Body of pancreas (tissue), 4 donors: ENCODE measurements at regions not wholly inside any gene's neighbourhood (a gene's known extent, or its start where the extent isn't known, plus 50 kb on each side); places are given as distances from the start of the nearest gene placed in this dataset.

Experiments
- ATAC-seq: fragments of 150-250 bp; one replicate; pipeline ENCODE4 v1.9.1; 2016
- DNase-seq, 4 donors: peaks; one replicate each; pipeline ENCODE4 v3.0.0-alpha.2; 2019
- H3K27ac ChIP-seq, 4 donors: fragments of 200-600 bp; sonication (generic); 1 replicate in 3 of 4; 2 replicates in 1 of 4; pipeline versions ENCODE4 v1.5.1 to v1.6.1; 2016 to 2019; ENCODE audit warnings: mild to moderate bottlenecking in 1 of 4, mixed read lengths in 1 of 4, moderate library complexity in 1 of 4
- H3K27me3 ChIP-seq, 2 donors: fragments of 200-600 bp; sonication (generic); one replicate each; pipeline ENCODE4 v1.6.0; 2016; ENCODE audit warnings: mild to moderate bottlenecking in 1 of 2
- H3K36me3 ChIP-seq, 2 donors: fragments of 200-600 bp; sonication (generic); replicated peaks in 1 of 2; 2 replicates each; pipeline ENCODE4 v1.5.1; 2016; ENCODE audit warnings: low read depth in 2 of 2; ENCODE audit not compliant: insufficient read depth in 1 of 2
- H3K4me1 ChIP-seq: fragments of 200-600 bp; sonication (generic); one replicate; pipeline ENCODE4 v1.6.0; 2016
- H3K4me3 ChIP-seq, 2 donors: fragments of 200-600 bp; sonication (generic); 1 replicate in 1 of 2; 2 replicates in 1 of 2; pipeline ENCODE4 v1.5.1; 2016 to 2019
- H3K9me3 ChIP-seq, 3 donors: fragments of 200-600 bp; sonication (generic); 1 replicate in 2 of 3; 2 replicates in 1 of 3; pipeline ENCODE4 v1.5.1; 2016
- POLR2A ChIP-seq, 3 donors: fragments of 450-650 bp; IDR thresholded peaks; one replicate each; pipeline ENCODE4 v1.6.1; 2016; ENCODE audit warnings: antibody characterized with exemption in 3 of 3, mild to moderate bottlenecking in 2 of 3
- WGBS, 2 donors: methylation state at CpG; one replicate each; pipeline ENCODE4 v1.1.5; 2017; 5-methylcytosine and 5-hydroxymethylcytosine counted together
- intact Hi-C: fragments of 100-400 bp; cut with DNase I; formaldehyde crosslinking; loops from one replicate; pipeline ENCODE4 v1.15.1; 2023
- TF ChIP-seq, protein P1 (sequence below), 7 experiments: fragments of 450-650 bp in 4 of 7; fragments of 200-600 bp in 3 of 7; sonication (generic) in 3 of 7; IDR thresholded peaks; one replicate each; pipeline ENCODE4 v1.5.1; 2016 to 2019; ENCODE audit warnings: antibody characterized with exemption in 7 of 7

DNA sequence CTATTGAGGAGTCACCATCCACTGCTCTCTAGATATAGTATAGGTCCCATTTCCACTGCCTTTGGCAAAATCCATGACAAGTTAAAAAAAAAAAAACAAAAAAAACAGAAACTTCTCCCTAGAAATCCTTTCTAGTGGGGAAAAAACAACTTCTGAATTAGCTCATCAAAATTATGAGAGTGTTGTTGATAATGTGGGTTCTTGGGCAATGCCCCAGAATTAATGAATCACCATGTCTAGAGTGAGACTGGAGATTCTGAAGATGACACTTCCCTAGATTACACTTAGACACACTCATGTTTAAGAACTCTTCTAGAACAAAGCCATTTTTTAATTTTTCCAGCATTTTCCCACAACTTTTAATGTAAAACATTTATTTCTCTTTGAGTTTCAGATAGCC, 728.0 kb upstream of the C9orf72 start:
- TF ChIP-seq POLR2A (IDR thresholded peaks at IDR 0.05), result no peak
- TF ChIP-seq, protein P1, sequence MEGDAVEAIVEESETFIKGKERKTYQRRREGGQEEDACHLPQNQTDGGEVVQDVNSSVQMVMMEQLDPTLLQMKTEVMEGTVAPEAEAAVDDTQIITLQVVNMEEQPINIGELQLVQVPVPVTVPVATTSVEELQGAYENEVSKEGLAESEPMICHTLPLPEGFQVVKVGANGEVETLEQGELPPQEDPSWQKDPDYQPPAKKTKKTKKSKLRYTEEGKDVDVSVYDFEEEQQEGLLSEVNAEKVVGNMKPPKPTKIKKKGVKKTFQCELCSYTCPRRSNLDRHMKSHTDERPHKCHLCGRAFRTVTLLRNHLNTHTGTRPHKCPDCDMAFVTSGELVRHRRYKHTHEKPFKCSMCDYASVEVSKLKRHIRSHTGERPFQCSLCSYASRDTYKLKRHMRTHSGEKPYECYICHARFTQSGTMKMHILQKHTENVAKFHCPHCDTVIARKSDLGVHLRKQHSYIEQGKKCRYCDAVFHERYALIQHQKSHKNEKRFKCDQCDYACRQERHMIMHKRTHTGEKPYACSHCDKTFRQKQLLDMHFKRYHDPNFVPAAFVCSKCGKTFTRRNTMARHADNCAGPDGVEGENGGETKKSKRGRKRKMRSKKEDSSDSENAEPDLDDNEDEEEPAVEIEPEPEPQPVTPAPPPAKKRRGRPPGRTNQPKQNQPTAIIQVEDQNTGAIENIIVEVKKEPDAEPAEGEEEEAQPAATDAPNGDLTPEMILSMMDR (IDR thresholded peaks at IDR 0.05), result no peak
- no peaks in the 10 kb centered on the region for H3K27me3 ChIP-seq
- ATAC-seq (no peak), DNase-seq (no peak)
- no peaks in the 10 kb centered on the region for H3K4me1 ChIP-seq
- no peak overlapping the region for H3K27ac ChIP-seq
- no peak overlapping the region for H3K4me3 ChIP-seq
- intact Hi-C loops, result no loop called here
- H3K36me3 ChIP-seq, result no peaks in the 10 kb centered on the region
- H3K9me3 ChIP-seq, result no peaks in the 10 kb centered on the region

DNA sequence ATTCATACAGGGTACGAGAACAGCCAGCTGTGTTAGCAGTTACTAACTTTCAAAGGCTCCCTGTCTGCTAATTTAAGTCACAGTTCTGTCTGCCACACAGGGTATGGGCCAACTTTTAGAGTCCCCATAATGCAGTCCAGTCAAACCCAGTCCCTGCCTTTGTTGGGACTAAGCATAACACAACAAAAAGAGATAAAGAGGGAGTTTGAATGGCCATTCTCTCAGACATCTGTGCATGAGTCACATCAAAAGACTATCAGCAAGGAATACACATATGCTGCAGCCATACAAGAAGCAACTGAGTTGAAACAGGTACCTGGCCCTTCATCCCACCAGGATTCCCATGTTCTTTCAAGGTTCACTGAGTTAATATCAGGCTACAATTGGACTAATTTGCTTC, 744.5 kb upstream of the C9orf72 start:
- TF ChIP-seq POLR2A (IDR thresholded peaks at IDR 0.05), result no peak
- TF ChIP-seq, protein P1 (IDR thresholded peaks at IDR 0.05), result no peak
- no peak overlapping the region for H3K4me3 ChIP-seq
- H3K36me3 ChIP-seq, result no peaks in the 10 kb centered on the region
- 27 to 31% methylated on average over 1 of the region's 1 CpG for WGBS, 2 donors
- no peaks in the 10 kb centered on the region for H3K4me1 ChIP-seq
- ATAC-seq (no peak), DNase-seq (no peak)
- H3K27ac ChIP-seq, result no peak overlapping the region
- H3K27me3 ChIP-seq, result no peaks in the 10 kb centered on the region
- no peaks in the 10 kb centered on the region for H3K9me3 ChIP-seq
- intact Hi-C loops, result no loop called here

GRCh38 chr9:28318515-28318914, 745.2 kb upstream of the C9orf72 start:
- intact Hi-C loops, result no loop called here
- TF ChIP-seq, protein P1 (IDR thresholded peaks at IDR 0.05), result no peak
- TF ChIP-seq POLR2A (IDR thresholded peaks at IDR 0.05), result no peak
- 26 to 32% methylated on average over 1 of the region's 1 CpG for WGBS, 2 donors
- H3K27me3 ChIP-seq, result no peaks in the 10 kb centered on the region
- no peaks in the 10 kb centered on the region for H3K9me3 ChIP-seq
- no peak overlapping the region for H3K4me3 ChIP-seq
- DNase-seq, result no peak
- ATAC-seq, result no peak
- H3K27ac ChIP-seq, result no peak overlapping the region
- H3K4me1 ChIP-seq, result no peaks in the 10 kb centered on the region
- no peaks in the 10 kb centered on the region for H3K36me3 ChIP-seq

- no peaks in the 10 kb centered on the region for H3K36me3 ChIP-seq
- no peaks in the 10 kb centered on the region for H3K27me3 ChIP-seq
- no peak overlapping the region for H3K27ac ChIP-seq
- H3K4me3 ChIP-seq, result no peak overlapping the region
- DNase-seq, result no peak
- 31 to 32% methylated on average over 2 of the region's 2 CpGs for WGBS, 2 donors
- no peak for TF ChIP-seq POLR2A (IDR thresholded peaks at IDR 0.05)
- TF ChIP-seq, protein P1 (IDR thresholded peaks at IDR 0.05), result no peak
- H3K9me3 ChIP-seq, result no peaks in the 10 kb centered on the region
- intact Hi-C loops, result no loop called here
- H3K4me1 ChIP-seq, result no peaks in the 10 kb centered on the region
- no peak for ATAC-seq
Observed at GRCh38 chr9:28319981-28320380, 746.7 kb upstream of the C9orf72 start.

GRCh38 chr9:28320616-28321015, 747.3 kb upstream of the C9orf72 start:
- H3K27me3 ChIP-seq, result no peaks in the 10 kb centered on the region
- no peaks in the 10 kb centered on the region for H3K4me1 ChIP-seq
- no peak overlapping the region for H3K4me3 ChIP-seq
- no peaks in the 10 kb centered on the region for H3K36me3 ChIP-seq
- intact Hi-C loops, result no loop called here
- H3K27ac ChIP-seq, result no peak overlapping the region
- TF ChIP-seq POLR2A (IDR thresholded peaks at IDR 0.05), result no peak
- TF ChIP-seq, protein P1 (IDR thresholded peaks at IDR 0.05), result no peak
- 30 to 31% methylated on average over 5 of the region's 5 CpGs for WGBS, 2 donors
- DNase-seq (no peak), ATAC-seq (no peak)
- H3K9me3 ChIP-seq, result peaks cover 0 to under 1% (median 0%) of the 10 kb centered on the region in 3 donors
